Aorta (tissue), 5 donors: ENCODE measurements at regions not wholly inside any gene's neighbourhood (a gene's known extent, or its start where the extent isn't known, plus 50 kb on each side); places are given as distances from the start of the nearest gene placed in this dataset.
"Not testable (repeated sequence)": the region's sequence is repeated elsewhere in the genome, so short reads cannot be mapped to it uniquely, and the experiment has no call there.

Experiments used
- ATAC-seq: fragments of 200-7000 bp; cut with Tn5 transposase; one replicate; pipeline ENCODE4 v1.9.1; 2022; ENCODE audit warnings: moderate library complexity; ENCODE audit not compliant: low FRiP score
- DNase-seq, 2 donors: peaks; one replicate each; pipeline ENCODE4 v3.0.0-alpha.2; 2020
- H3K27ac ChIP-seq, 2 donors: one replicate each; pipeline ENCODE4 v1.5.1; 2013; ENCODE audit warnings: low read length in 2 of 2, mild to moderate bottlenecking in 2 of 2, moderate library complexity in 2 of 2, control low read depth in 1 of 2, inconsistent platforms in 1 of 2, low read depth in 1 of 2
- H3K27me3 ChIP-seq, 2 donors: one replicate each; pipeline ENCODE4 v1.6.1; 2013; ENCODE audit warnings: control low read depth in 1 of 2, low read length in 1 of 2, mild to moderate bottlenecking in 1 of 2, moderate library complexity in 1 of 2; ENCODE audit not compliant: insufficient read depth in 2 of 2, control insufficient read depth in 1 of 2
- H3K36me3 ChIP-seq, 2 donors: one replicate each; pipeline ENCODE4 v1.6.1; 2013; ENCODE audit warnings: control low read depth in 1 of 2, low read length in 1 of 2, mild to moderate bottlenecking in 1 of 2; ENCODE audit not compliant: insufficient read depth in 2 of 2, control insufficient read depth in 1 of 2
- H3K4me1 ChIP-seq, 2 donors: one replicate each; pipeline ENCODE4 v1.6.1; 2013; ENCODE audit warnings: low read length in 2 of 2, control low read depth in 1 of 2, mild to moderate bottlenecking in 1 of 2, moderate library complexity in 1 of 2; ENCODE audit not compliant: insufficient read depth in 2 of 2, control insufficient read depth in 1 of 2
- H3K4me3 ChIP-seq, 2 donors: one replicate each; pipeline ENCODE4 v1.5.1; 2013; ENCODE audit warnings: low read length in 2 of 2, control low read depth in 1 of 2, mild to moderate bottlenecking in 1 of 2
- H3K9me3 ChIP-seq: one replicate; pipeline ENCODE4 v1.6.1; 2013; ENCODE audit warnings: mild to moderate bottlenecking, low read length; ENCODE audit not compliant: control insufficient read depth
- WGBS, 2 donors: extraction: QIAGEN DNeasy Blood & Tissue Kit; methylation state at CpG; one replicate each; pipeline ENCODE4 v1.1.7; 2013; 5-methylcytosine and 5-hydroxymethylcytosine counted together
- intact Hi-C, 2 donors: fragments of 100-400 bp; cut with DNase I; formaldehyde crosslinking; loops; one replicate each; pipeline versions ENCODE4 v1.14.2 to v1.15.0; 2022
- donor health status: healthy with polysubstance abuse.
- donor health status: Bipolar disorder and iron deficiency.
- donor health status: DM: no; HTN: no; CAD: no.
- donor health status: DM: no; HTN: no; CAD: no.
- donor health status: DM: yes; HTN: yes; CAD: no.

DNA sequence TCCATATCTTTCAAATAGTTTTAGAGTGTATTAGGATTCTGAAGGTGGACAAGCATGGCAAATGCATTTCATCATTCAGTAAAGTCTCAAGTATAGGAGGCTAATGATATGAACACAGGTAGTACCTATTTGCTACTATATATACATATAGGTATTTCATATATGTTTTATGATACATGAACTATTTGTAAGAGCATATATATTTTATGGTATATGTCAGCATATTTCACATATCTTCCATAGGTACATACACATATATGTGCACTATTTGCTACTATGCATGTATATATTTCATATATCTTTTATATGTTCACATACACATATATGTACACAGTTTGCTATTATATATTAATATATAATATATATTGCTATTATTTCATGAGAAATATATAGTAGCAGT lies 1291.7 kb upstream of the MIR17HG start:
- intact Hi-C loops = no loop called here
- Histone ChIP-seq H3K27me3 (no peaks in the 10 kb centered on the region), H3K4me3 (no peak overlapping the region), H3K27ac (no peak overlapping the region), H3K4me1 (no peaks in the 10 kb centered on the region), H3K36me3 (no peaks in the 10 kb centered on the region), H3K9me3 (no peaks in the 10 kb centered on the region)
- ATAC-seq (no peak), DNase-seq (no peak)

DNA sequence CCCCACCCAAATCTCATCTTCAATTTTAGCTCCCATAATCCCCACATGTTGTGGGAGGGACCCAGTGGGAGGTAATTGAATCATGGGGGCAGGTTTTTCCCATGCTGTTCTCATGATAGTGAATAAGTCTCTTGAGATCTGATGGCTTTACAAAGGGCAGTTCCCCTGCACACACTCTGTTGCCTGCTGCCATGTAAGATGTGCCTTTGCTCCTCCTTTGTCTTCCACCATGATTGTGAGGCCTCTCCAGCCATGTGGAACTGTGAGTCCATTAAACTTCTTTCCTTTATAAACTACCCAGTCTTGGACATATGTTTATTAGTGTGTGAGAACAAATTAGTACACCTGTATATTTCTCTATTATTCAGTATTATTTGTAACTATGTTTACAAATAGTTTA lies 1283.3 kb upstream of the MIR17HG start:
- ATAC-seq, H3K4me1 ChIP-seq, intact Hi-C loops, H3K4me3 ChIP-seq, DNase-seq, H3K9me3 ChIP-seq, H3K27me3 ChIP-seq, H3K27ac ChIP-seq, H3K36me3 ChIP-seq: not testable (repeated sequence)

DNA sequence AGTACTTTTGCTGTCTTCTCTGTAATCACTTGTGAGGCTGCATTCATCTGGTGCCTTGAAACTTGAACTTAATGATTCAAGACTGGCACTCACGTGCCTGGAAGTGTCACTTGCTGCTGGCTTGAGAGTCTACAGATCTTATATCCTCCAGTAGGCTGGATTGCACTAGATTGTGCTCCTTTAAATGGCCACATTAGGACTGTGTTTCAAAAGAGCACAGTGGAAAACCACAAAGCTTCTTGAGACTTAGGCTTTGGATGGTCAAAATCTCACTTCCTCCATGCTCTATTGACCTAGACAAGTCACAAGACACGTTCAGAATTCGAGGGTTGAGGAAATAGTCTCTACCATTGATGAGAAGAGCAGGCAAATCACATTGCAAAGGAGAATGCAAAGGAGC lies 1278.8 kb upstream of the MIR17HG start:
- WGBS, 2 donors = 36 to 40% methylated on average over 3 of the region's 3 CpGs
- intact Hi-C loops = no loop called here
- H3K36me3 ChIP-seq = no peaks in the 10 kb centered on the region
- no peak overlapping the region for H3K27ac ChIP-seq
- no peaks in the 10 kb centered on the region for H3K27me3 ChIP-seq
- H3K4me1 ChIP-seq = no peaks in the 10 kb centered on the region
- H3K4me3 ChIP-seq = no peak overlapping the region
- H3K9me3 ChIP-seq = no peaks in the 10 kb centered on the region
- ATAC-seq (no peak), DNase-seq (no peak)

DNA sequence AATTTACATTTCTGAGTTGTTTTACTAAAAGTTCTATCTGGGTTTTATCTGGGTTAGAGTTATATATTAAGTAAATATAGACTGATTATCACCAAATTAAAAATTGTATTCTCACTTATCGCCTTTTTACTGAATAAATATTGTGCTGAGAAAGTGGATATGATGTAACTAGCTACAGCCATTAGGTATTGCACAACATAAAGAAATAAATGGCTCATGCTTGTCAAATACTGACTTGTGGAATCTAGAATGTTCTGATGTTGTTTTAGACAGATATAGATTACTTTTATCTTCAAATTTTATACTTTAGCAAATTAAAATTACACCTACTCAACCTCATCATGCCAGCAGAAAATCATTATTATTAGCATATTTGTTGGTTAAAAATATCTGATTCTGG lies 1277.1 kb upstream of the MIR17HG start:
- Histone ChIP-seq H3K27ac (no peak overlapping the region), H3K4me1 (no peaks in the 10 kb centered on the region), H3K4me3 (no peak overlapping the region), H3K36me3 (no peaks in the 10 kb centered on the region), H3K9me3 (no peaks in the 10 kb centered on the region), H3K27me3 (no peaks in the 10 kb centered on the region)
- 54 to 62% methylated on average over 1 of the region's 1 CpG for WGBS, 2 donors
- intact Hi-C loops = no loop called here
- ATAC-seq = no peak
- DNase-seq = no peak

DNA sequence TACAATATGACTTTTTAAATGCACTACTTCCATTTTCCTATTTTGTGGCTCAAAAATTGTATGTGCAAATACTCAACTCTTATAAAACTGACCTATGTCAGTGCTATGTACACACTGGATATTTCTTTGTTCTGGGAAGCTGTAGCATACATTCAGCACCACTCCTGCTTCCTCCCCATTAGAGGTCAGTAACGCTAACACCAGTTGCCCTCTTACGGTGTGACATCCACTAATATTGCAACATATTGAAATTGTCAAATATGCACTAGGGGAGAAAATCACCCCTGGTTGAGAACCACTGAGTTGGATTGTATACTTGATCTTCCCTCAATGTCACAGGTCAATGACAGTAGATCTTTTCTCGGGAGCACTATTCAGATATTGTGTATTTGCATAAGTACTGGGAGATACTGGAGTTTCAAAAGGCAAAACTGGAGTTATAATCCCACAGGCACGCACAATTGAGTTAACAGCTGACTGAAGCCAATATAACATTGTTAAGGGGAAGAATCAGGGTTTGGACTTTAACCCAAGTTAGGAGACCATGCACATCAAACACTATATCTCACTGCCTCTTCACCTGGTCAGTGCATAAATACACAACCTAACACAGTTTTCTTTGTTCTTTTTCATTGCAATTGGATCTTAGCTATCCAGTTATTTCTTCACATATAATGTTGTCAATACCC lies 1276.5 kb upstream of the MIR17HG start:
- ATAC-seq = no peak
- Histone ChIP-seq H3K27ac (no peak overlapping the region), H3K4me3 (no peak overlapping the region), H3K9me3 (no peaks in the 10 kb centered on the region), H3K27me3 (no peaks in the 10 kb centered on the region), H3K4me1 (no peaks in the 10 kb centered on the region), H3K36me3 (no peaks in the 10 kb centered on the region)
- 53 to 87% methylated on average over 4 of the region's 4 CpGs for WGBS, 2 donors
- intact Hi-C loops = no loop called here
- DNase-seq = no peak

DNA sequence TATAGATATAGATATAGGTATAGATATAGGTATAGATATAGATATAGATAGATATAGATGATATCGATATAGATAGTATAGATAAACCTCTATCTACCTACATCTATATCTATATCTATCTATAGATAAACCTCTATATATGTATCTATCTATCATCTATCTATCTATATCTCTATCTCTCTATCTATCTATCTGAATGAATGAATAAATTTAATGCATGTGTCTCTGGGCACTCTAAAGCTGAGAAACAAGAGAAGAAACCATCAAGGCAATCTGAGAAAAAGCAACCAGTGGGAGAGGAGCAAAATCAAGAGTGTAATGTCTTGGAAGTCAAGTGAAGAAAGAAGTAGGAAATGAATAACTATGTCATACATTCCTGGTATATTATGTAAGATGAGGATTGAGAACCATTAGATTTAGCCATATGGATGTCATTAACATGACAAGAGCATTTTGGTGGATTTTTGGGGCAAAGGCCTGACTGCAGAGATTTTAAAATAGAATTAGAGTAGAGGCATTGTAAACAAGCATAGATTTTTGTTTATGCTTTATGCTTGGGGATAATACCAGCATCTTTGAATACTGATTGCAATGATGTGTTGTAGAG lies 1262.7 kb upstream of the MIR17HG start:
- WGBS, 2 donors = 89 to 96% methylated on average over 1 of the region's 1 CpG
- ATAC-seq = no peak
- Histone ChIP-seq H3K27me3 (no peaks in the 10 kb centered on the region), H3K4me3 (no peak overlapping the region), H3K36me3 (no peaks in the 10 kb centered on the region), H3K9me3 (no peaks in the 10 kb centered on the region), H3K4me1 (no peaks in the 10 kb centered on the region), H3K27ac (no peak overlapping the region)
- DNase-seq = no peak
- intact Hi-C loops = no loop called here

DNA sequence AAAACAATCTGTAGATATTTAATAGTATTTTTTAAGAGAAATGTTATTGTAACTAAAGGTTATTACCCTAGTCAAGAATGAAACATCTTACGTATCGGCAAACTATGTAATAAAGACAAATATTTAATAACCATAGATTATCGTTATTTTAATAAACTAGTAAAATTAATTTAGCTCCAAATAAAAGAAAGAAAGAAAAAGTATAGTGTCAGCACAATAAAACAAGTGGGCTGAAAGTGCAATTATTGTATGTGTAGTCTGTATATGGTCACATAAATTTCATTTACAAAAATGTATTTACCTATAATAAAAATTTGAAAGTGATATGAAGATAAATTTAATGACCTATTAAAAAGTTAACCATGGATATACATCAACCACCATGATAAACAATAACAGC lies 1258.4 kb upstream of the MIR17HG start:
- Histone ChIP-seq H3K36me3 (no peaks in the 10 kb centered on the region), H3K4me1 (no peaks in the 10 kb centered on the region), H3K27me3 (no peaks in the 10 kb centered on the region), H3K9me3 (no peaks in the 10 kb centered on the region), H3K27ac (no peak overlapping the region), H3K4me3 (no peak overlapping the region)
- no peak for ATAC-seq
- intact Hi-C loops = no loop called here
- WGBS, 2 donors = 78 to 94% methylated on average over 3 of the region's 3 CpGs
- no peak for DNase-seq

DNA sequence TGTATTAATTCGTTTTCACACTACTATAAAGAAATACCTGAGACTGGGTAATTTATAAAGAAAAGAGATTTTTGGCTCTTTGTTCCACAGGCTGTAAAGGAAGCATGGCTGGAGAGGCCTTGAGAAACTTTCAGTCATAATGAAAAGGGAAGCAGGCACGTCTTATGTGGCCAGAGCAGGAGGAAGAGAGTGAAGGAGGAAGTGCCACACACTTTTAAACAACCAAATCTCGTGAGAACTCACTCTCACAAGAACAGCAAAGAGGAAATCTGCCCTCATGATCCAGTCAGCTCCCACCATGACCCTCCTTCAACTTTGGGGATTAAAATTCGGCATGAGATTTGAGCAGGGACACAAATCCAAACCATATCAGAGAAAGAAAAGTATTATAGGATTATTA lies 1255.9 kb upstream of the MIR17HG start:
- ATAC-seq = no peak
- H3K36me3 ChIP-seq = no peaks in the 10 kb centered on the region
- no peak overlapping the region for H3K4me3 ChIP-seq
- no peaks in the 10 kb centered on the region for H3K4me1 ChIP-seq
- no peak for DNase-seq
- no peaks in the 10 kb centered on the region for H3K27me3 ChIP-seq
- intact Hi-C loops = no loop called here
- no peak overlapping the region for H3K27ac ChIP-seq
- 8 to 36% methylated on average over 4 of the region's 4 CpGs for WGBS, 2 donors
- H3K9me3 ChIP-seq = no peaks in the 10 kb centered on the region

DNA sequence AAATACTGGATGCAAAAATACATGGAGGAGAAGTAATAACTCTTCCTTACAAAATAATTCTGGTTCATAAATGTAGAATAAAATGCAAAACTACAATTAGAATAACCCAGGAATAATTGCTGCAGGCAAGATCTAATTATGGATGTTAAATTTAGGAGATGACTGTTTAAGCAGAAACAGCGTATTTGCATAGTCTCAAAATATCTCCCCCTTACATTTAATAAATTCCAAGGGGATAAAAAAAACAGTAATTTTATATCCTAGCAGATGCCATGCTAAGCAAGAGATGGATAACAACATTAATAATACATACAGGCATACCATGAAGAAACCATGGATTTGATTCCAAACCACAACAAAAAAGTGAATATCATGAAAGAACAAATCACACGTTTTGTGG lies 1253.1 kb upstream of the MIR17HG start:
- Histone ChIP-seq H3K27me3 (no peaks in the 10 kb centered on the region), H3K27ac (no peak overlapping the region), H3K4me3 (no peak overlapping the region), H3K4me1 (no peaks in the 10 kb centered on the region), H3K36me3 (no peaks in the 10 kb centered on the region), H3K9me3 (no peaks in the 10 kb centered on the region)
- 79 to 83% methylated on average over 2 of the region's 2 CpGs for WGBS, 2 donors
- intact Hi-C loops = no loop called here
- no peak for DNase-seq
- ATAC-seq = no peak
